ENCODE measurements at regions not wholly inside any gene's neighbourhood (a gene's known extent, or its start where the extent isn't known, plus 50 kb on each side); places are given as distances from the start of the nearest gene placed in this dataset.

GRCh38 chr22:47593911-47594311 is 831.5 kb downstream of the TBC1D22A start:
- DNase-seq, result no peak

- no peak for DNase-seq
These were observed 830.8 kb downstream of the TBC1D22A start for GRCh38 chr22:47593291-47593690.

GRCh38 chr22:47592791-47593190 is 830.3 kb downstream of the TBC1D22A start:
- DNase-seq, result no peak

GRCh38 chr22:47591709-47592108 is 829.3 kb downstream of the TBC1D22A start:
- DNase-seq, result no peak

GRCh38 chr22:47591016-47591415 is 828.6 kb downstream of the TBC1D22A start:
- no peak for DNase-seq

GRCh38 chr22:47589271-47590250 is 827.1 kb downstream of the TBC1D22A start:
- no peak for DNase-seq

- DNase-seq, result no peak
These were observed 826.1 kb downstream of the TBC1D22A start for GRCh38 chr22:47588578-47588960.

- no peak for DNase-seq
These were observed 825.6 kb downstream of the TBC1D22A start for GRCh38 chr22:47587861-47588577.

- no peak for DNase-seq
These were observed 824.9 kb downstream of the TBC1D22A start for GRCh38 chr22:47587361-47587760.

- no peak for DNase-seq
These were observed 824.5 kb downstream of the TBC1D22A start for GRCh38 chr22:47586946-47587345.

GRCh38 chr22:47586038-47586437 is 823.6 kb downstream of the TBC1D22A start:
- no peak for DNase-seq

- no peak for DNase-seq
These were observed 821.6 kb downstream of the TBC1D22A start for GRCh38 chr22:47583959-47584562.

- no peak for DNase-seq
These were observed 819.6 kb downstream of the TBC1D22A start for GRCh38 chr22:47582067-47582466.

GRCh38 chr22:47580121-47580520 is 817.7 kb downstream of the TBC1D22A start:
- DNase-seq, result no peak

GRCh38 chr22:47576908-47577307 is 814.5 kb downstream of the TBC1D22A start:
- no peak for DNase-seq

- no peak for DNase-seq
These were observed 812.8 kb downstream of the TBC1D22A start for GRCh38 chr22:47575291-47575690.

- DNase-seq, result no peak
These were observed 812.1 kb downstream of the TBC1D22A start for GRCh38 chr22:47574556-47574955.

GRCh38 chr22:47573141-47573540 is 810.7 kb downstream of the TBC1D22A start:
- DNase-seq, result no peak

GRCh38 chr22:47572443-47572842 is 810.0 kb downstream of the TBC1D22A start:
- no peak for DNase-seq

GRCh38 chr22:47571616-47572015 is 809.2 kb downstream of the TBC1D22A start:
- no peak for DNase-seq

GRCh38 chr22:47570851-47571250 is 808.4 kb downstream of the TBC1D22A start:
- no peak for DNase-seq

- no peak for DNase-seq
These were observed 807.8 kb downstream of the TBC1D22A start for GRCh38 chr22:47570300-47570685.
